GM18861 (cell line): ENCODE measurements at regions not wholly inside any gene's neighbourhood (a gene's known extent, or its start where the extent isn't known, plus 50 kb on each side); places are given as distances from the start of the nearest gene placed in this dataset.
"Not testable (repeated sequence)": the region's sequence is repeated elsewhere in the genome, so short reads cannot be mapped to it uniquely, and the experiment has no call there.

ENCODE experiments used
- ATAC-seq: cut with Tn5 transposase; IDR thresholded peaks from one replicate; pipeline ENCODE4 v1.9.1; 2021; ENCODE audit not compliant: unreplicated experiment

DNA sequence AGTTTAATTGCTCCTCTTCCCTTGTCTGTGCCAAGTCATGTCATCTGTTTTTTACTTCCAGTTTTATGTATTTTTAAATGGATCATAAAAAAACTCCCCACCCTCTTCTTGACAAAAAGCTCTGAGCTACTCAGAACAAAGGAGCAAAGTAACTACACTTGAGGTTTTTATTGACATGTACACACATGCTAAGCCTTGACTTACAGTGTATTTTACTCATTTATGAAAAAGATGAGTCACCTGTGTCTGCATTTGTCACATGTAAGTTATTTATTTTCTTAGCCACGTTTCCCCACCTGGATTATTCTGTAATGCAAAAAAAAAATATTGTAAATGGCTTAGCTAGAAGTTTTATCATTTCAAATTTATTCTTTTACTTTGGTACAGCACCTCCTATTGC is 628.8 kb upstream of the SLC35B3 start:
- ATAC-seq = no peak

DNA sequence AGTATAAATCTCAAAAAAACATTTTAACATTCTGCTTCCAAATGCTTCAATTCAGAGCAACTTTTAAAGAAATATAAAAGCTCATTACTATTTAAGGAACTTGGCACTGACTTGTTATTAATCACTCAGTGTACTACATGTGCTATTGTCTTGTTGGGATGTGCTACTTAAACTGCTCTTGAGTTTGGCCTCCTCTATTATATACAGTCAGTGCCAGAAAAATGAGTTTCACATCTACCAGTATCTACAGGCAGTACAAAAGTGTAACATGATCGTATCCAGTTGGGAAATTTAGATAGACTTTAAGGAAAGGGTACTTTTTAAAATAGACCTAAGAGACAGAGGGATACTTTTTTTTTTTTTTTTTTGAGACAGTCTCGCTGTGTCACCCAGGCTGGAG is 627.3 kb upstream of the SLC35B3 start:
- no peak for ATAC-seq

DNA sequence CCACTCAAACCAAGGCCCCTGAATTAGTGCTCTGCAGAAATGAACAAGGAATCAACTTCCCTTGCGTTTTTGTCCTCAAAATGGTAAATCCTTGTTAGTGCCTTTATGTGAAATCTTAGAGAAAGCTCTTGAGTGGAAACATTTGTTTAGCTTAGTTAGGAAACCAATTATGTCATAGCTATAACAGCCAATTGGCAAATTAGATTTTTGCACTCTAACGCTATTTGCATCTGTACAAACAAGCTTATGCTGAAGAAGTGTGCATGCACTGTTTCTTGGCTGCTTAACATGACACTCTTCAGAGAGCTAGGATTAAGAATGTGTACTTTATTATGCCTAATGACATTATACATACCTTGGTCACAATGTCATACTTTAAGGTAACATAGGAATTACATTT is 622.6 kb upstream of the SLC35B3 start:
- ATAC-seq = no peak

DNA sequence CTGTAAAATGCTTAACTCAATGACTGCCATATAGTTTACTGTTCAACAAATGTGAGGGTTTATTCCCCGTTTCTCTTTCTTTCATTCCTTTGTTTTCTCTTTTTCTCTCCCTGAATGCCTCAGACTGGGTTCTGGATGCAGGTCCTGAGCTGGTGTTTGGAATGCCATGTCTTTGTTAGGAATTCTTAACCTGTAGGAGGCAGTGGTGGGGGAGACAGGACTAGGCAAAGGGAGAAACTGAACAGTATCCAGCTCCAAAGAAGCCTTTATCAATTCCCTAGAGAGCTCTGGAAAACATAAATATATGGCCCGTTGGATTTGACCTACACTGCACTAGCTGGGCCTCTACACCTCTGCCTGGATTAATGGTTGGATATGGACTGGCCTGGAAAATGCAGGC is 621.2 kb upstream of the SLC35B3 start:
- ATAC-seq = no peak

DNA sequence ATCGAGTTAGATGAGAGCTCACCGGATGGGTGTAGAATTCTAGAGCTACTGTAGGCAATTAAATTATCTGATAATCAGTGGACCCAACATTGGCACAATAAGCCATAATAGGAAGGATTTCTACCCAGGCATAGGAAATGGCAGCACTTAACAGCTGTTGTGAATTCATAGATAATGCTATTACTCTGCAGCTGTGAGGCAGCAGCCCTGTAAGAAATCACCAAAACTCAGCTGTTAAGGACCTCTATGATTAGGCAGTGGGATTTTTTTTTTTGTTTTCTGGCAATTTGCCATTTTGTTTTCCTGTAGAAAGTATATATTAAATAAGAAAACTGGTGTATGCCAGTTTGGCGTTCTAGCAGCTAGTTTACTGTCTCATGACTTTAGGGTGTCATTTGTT is 609.1 kb upstream of the SLC35B3 start:
- no peak for ATAC-seq

DNA sequence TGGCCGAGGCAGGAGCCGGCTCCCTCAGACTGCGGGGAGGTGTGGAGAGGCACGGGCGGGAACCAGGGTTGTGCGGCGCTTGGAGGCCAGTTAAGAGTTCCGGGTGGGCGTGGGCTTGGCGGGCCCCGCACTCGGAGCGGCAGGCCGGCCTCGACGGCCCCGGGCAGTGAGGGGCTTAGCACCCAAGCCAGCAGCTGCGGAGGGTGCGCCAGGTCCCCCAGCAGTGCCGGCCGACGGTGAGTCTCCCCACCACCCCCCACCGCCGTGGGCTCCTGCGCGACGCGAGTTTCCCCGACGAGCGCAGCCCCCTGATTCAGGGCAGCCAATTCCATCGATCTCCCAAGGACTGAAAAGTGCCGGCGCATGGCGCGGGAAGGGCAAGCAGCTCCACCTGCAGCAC is 605.4 kb upstream of the SLC35B3 start:
- no peak for ATAC-seq

DNA sequence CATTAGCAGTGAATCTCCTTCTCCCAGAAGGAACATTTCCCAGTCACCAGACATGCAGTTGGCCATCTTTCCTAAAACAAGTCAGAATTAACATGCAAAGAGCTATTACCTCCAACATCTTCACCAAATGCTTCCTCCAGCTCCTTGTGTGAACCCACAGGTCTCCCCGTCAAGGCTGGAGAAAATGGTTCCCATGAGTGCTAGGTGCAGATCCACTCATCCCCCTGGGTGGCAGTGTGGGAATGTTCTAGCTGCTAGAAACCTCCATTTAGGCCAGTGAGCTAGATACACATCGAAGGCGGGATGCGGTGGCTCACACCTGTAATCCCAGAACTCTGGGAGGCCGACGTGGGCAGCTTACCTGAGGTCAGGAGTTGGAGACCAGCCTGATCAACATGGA is 603.9 kb upstream of the SLC35B3 start:
- no peak for ATAC-seq

DNA sequence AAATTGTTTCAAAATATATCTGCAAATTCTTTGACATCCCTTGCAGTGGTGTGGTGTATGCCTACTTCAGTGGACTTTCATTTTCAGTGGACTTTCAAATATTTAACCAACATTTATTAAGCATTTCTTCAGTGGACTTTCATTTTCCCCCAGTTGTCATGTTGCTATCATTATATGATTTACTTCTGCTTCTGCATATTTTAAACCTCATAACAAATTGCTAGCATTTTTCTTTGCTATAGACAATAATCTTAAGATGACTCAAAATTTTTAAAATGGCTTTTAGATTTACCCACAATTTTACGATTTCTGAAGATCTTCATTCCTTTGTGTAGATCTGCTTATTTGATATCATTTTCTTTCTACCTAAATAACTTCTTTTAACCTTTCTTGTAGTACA is 592.7 kb upstream of the SLC35B3 start:
- ATAC-seq = no peak

DNA sequence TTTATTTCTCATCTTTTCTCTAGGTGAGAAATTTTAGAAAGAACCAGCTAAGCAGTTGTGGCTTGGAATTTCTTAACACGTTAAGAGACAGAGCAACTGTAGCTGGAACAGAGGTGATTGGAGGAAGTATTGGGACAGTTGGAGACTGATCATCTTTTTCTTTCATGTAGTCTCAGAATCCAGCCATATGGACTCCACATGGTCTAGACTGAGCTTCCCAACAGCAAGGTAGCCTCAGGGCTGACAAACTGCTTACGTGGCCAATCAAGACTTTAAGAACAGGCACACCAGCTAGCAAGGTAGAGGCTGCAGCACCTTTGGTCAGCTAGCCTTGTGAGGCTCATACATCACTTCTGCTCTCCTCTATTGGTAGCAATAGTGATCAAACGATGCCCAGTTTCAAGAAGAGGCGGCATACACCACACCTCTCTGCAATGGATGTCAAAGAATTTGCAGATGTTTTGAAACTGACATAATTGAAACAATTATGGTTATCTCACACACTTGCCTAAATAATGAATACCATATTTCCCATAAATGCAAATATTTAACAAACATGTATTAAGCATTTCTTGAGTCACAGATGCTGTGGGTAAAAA is 590.5 kb upstream of the SLC35B3 start:
- ATAC-seq = no peak

DNA sequence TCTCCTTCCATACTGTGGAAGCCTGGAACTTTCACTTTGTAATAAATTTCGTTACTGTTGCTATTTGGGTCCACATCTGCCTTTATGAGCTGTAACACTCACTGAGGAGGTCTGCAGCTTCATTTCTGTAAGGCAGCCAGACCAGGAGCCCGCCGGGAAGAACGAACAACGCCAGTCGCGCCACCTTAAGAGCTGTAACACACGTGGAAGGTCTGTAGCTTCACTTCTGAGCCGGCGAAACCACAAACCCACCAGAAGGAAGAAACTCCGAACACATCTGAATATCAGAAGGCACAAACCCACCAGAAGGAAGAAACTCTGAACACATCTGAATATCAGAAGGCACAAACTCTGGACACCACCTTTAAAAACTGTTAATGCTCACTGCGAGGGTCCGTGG is 589.9 kb upstream of the SLC35B3 start:
- ATAC-seq = no peak

DNA sequence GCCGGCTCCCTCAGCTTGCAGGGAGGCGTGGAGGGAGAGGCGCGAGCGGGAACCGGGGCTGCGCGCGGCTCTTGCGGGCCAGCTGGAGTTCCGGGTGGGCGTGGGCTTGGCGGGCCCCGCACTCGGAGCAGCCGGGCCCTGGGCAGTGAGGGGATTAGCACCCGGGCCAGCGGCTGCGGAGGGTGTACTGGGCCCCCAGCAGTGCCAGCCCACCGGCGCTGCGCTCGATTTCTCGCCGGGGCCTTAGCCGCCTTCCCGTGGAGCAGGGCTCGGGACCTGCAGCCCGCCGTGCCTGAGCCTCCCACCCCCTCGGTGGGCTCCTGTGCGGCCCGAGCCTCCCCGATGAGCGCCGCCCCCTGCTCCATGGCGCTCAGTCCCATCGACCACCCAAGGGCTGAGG is 588.9 kb upstream of the SLC35B3 start:
- not testable (repeated sequence) for ATAC-seq

DNA sequence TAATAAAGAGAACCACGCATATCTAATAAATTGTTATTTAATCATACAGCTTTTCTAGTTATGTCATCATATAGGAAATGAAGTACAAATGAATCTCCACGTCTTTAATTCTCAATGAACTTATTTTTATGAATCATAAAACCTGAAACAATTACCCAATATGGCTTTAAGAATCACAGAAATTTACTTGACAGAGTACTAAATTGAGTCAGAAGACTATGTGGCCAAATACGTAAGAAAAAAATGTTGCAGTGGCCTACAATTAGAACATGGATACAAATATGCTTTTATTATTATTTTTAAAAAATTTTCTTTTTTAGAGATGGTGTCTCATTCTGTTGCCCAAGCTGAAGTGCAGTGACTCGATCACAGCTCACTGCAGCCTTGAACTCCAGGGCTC is 584.7 kb upstream of the SLC35B3 start:
- ATAC-seq = no peak

DNA sequence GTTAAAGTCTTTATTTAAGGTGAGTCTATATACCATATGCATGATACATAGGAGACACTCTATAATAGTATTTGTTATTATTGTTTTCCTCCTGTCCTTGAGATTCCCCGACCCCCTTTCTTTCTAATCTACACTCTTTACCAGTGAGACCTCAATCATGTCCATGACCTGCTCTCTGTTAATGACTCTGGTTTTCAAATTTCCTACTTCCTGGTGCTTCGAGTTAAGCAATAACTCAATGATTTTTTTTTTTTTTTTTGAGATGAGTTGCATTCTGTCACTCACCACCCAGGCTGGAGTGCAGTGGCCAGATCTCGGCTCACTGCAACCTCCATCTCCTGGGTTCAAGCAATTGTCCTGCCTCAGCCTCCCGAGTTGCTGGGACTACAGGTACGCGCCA is 574.6 kb upstream of the SLC35B3 start:
- ATAC-seq = no peak

DNA sequence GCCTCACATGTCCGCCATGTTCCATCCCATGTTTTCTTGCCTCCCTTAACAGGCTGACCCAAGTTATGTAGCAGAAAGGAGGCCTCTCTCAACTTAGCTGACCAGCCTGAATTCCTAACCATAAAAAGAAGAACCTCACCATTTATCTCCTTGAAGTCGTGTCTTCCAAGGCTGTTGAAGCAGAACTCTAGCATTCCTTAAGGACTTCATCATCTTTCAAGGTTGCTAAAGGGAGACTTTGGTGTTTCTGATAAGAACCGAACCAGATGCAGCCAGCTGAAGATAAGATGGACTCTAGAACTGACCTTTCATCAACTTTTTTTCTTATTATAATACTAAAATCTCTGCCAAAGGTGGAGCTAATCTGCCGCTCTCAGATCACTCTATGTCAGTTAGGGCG is 571.7 kb upstream of the SLC35B3 start:
- no peak for ATAC-seq

DNA sequence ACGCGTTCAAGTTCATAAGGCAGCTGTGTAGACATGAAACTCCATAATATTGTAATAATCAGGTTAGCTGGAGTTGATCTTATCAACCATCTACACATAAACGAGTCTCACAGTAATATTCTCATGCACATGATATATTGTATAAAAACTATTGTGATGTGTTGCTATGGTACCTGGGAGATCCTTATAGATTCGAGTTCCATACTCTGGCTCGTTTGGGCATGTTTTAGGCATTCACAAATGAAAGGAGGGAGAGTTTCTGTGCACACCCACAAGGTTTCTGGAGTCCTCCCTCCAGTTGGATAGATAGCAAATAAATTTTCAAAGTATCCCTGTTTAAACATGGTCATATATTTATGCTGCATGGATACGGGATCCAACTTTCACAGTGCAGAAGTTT is 567.5 kb upstream of the SLC35B3 start:
- no peak for ATAC-seq

DNA sequence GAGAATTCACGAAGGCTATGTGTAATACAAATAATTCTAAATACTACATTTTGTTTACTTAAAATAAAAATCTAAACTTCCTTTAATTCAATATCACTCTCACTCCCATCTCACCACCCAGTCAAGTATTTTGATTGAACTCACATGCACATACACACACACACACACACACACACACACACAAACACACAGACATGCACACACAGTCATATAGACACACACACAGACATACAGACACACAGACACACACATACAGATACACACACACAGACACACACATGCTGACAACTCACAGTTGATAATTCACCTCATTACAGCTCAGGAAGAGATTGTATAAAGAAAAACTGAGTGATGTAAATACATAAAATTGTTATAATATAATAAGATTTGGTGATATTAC is 559.8 kb upstream of the SLC35B3 start:
- ATAC-seq = no peak

DNA sequence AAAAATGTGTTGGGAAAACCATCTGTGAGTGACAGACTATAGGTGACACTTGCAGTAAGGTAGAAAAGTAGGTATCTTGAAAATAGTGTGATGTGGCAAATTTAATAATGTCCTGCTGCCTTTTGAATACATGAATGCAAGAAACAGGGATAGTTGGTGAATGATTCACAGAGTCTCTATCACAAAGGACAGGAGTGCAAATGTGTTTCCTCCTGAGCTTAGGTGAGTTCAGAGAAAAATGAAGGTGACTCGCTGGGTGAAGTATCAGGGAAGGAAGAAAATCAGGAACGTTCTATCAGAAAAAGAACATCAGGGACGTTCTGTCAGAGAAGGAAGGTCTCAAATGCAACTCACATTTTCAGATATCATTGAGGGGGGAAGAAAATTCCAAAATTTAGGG is 557.8 kb upstream of the SLC35B3 start:
- no peak for ATAC-seq

DNA sequence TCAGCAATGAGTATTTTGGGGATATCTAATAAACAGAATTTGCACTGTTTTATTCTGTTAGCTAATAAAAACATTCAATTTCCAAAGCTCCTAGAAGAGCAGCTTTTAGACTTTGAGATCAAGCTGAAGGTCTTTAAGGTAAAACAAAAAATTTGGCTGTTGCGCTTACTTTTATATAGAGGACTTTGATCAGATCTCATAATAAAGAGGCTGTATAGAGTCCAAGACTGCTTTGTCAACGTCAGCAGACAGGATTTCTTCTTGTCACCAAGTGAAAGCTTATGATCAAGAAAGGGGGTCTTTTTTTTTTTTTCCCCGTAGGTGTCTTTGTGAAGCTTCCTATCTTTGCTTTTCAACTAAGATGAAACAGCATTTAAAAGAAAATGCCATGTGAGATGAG is 556.5 kb upstream of the SLC35B3 start:
- ATAC-seq = no peak

DNA sequence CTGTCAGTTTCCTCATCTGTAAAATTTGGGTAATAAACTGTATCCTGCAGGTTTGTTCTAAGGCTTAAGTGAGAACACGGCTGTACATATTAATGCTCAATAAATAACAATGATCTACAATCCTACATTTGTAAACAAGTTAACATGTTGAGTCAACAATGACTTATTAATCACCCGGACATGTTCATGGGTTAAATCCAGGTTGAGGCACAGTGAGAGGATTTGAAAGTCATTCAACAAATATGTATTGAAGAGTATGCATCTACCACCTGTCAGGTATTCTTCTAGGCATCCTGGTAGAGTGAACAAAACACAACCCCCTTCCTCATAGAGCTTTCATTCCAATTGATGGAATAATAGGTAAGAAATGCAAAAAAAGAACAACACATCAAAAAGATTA is 554.7 kb upstream of the SLC35B3 start:
- no peak for ATAC-seq

DNA sequence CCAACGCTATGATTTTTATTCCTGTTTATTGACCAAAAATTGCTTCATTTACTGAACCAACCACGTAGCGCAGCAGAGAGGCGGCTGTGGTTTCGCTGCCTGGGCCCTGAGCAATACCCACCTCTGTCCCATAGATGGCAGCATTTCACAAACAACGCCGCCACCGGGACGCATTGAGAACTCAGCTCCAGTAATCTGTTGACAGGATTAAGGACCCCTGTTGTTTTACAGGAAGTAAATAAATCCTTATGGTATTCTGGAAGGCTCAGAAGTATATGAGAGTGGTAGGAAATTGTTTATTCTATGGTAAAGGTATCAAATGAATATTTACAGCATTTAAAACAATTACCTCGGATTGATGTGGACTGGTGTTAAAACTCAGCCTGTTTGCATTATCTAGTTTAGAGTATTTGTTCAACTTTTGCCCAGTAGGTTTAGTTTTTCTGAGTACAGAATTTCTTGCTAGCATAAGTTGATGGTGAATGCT is 547.9 kb upstream of the SLC35B3 start:
- ATAC-seq = peak; percentile 92

DNA sequence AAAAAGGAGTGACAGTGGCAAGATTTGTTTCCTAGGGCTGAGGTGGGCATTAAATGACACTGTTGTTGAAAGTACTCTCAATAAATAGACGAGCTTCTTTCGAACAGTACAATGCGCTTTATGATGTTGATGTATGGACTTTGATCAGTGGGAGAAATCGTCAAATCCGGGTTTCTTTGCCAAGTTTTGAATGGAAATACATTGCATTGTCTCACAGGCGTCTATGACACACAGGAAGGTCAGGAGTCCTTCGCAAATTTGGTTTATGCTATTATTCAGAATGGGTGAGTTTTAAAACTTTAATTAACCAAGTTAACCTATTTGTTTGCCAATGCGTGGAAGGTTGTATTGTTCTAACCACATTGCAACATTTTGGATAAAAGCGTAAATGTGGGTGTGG is 547.3 kb upstream of the SLC35B3 start:
- ATAC-seq = no peak

DNA sequence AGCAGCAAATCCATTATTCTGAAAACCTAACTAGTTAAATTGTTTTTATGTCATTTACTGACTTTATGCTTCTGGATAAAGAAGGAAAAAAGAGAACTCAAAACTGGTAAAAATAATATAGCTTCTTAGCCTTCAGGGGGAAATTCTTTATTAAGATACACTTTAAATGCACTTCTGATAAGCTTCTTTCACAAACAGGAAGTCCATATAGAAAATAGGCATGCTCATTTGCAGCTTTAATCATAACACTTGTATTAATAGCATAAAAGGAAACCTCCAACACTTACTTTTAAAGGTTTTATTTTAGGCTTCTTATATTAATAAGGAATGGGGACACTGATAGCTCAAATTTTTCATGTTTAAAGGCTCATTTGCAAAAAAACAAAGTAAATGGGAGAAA is 538.0 kb upstream of the SLC35B3 start:
- no peak for ATAC-seq

DNA sequence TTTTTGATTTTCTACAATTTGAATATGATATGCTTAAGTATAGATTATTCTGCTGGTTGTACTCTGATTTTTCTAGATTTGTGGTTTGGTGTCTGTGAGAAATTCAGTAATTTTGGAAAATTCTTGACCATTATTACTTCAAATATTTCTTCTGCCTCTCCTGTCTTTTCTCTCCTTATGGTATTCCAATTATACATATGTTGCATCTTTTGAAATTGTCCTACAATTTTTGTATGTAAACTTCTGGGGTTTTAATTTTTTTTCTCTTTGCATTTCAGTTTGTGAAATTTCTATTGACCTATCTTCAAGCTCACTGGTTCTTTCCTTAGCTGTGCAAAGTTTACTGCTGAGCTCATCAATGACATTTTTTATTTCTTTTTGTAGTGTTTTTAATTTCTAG is 534.4 kb upstream of the SLC35B3 start:
- ATAC-seq = no peak
